ENCODE measurements at regions not wholly inside any gene's neighbourhood (a gene's known extent, or its start where the extent isn't known, plus 50 kb on each side); places are given as distances from the start of the nearest gene placed in this dataset.

- no peak for DNase-seq
Observed at GRCh38 chr11:116596346-116597260, 176.2 kb downstream of the BUD13 start.

GRCh38 chr11:116595305-116595880 is 177.4 kb downstream of the BUD13 start:
- no peak for DNase-seq

GRCh38 chr11:116590844-116591570 is 181.8 kb downstream of the BUD13 start:
- DNase-seq = no peak

- DNase-seq = no peak
Observed at GRCh38 chr11:116589402-116589801, 183.4 kb downstream of the BUD13 start.

- DNase-seq = no peak
Observed at GRCh38 chr11:116586392-116586791, 186.4 kb downstream of the BUD13 start.

- no peak for DNase-seq
Observed at GRCh38 chr11:116582571-116582970, 190.2 kb downstream of the BUD13 start.

- no peak for DNase-seq
Observed at GRCh38 chr11:116581349-116581748, 191.4 kb downstream of the BUD13 start.

- DNase-seq = no peak
Observed at GRCh38 chr11:116580799-116581198, 192.0 kb downstream of the BUD13 start.

- DNase-seq = no peak
Observed at GRCh38 chr11:116579857-116580727, 192.7 kb downstream of the BUD13 start.

- no peak for DNase-seq
Observed at GRCh38 chr11:116579031-116579653, 193.6 kb downstream of the BUD13 start.

GRCh38 chr11:116577956-116578355 is 194.8 kb downstream of the BUD13 start:
- DNase-seq = no peak

GRCh38 chr11:116577273-116577672 is 195.5 kb downstream of the BUD13 start:
- no peak for DNase-seq

- no peak for DNase-seq
Observed at GRCh38 chr11:116576526-116576925, 196.3 kb downstream of the BUD13 start.

GRCh38 chr11:116567721-116568242 is 205.0 kb downstream of the BUD13 start:
- DNase-seq = no peak

GRCh38 chr11:116563712-116564047 is 209.1 kb downstream of the BUD13 start:
- no peak for DNase-seq

GRCh38 chr11:116563028-116563711 is 209.6 kb downstream of the BUD13 start:
- no peak for DNase-seq

- DNase-seq = no peak
Observed at GRCh38 chr11:116560589-116560988, 212.2 kb downstream of the BUD13 start.

- DNase-seq = no peak
Observed at GRCh38 chr11:116558504-116559211, 214.1 kb downstream of the BUD13 start.

GRCh38 chr11:116557282-116557681 is 215.5 kb downstream of the BUD13 start:
- no peak for DNase-seq

GRCh38 chr11:116556483-116556882 is 216.3 kb downstream of the BUD13 start:
- no peak for DNase-seq

GRCh38 chr11:116553482-116553881 is 219.3 kb downstream of the BUD13 start:
- DNase-seq = no peak

All from RPMI8226 (cell line).